Endothelial cell of umbilical vein (primary cell): ENCODE measurements at regions not wholly inside any gene's neighbourhood (a gene's known extent, or its start where the extent isn't known, plus 50 kb on each side); places are given as distances from the start of the nearest gene placed in this dataset.

ENCODE experiments used
- BruUV-seq: library from RNA; stranded (reverse); fragments of 400-500 nt; replicated peaks from 2 replicates; lab custom pipeline; 2021; lab: Mats Ljungman, UMichigan
- CTCF ChIA-PET: fragments of 300-600, 350-600 bp; sonication (Branson Sonifier 250); formaldehyde crosslinking; loops from one replicate; lab custom pipeline; 2021; ENCODE audit warnings: antibody characterized with exemption, inconsistent platforms; lab: Charles Lee
- POLR2A ChIA-PET: fragments of 300-600, 350-600 bp; sonication (Branson Sonifier 250); formaldehyde crosslinking; loops from one replicate; lab custom pipeline; 2021; ENCODE audit warnings: antibody characterized with exemption, inconsistent platforms; lab: Charles Lee
- DNase-seq: peaks from one replicate; pipeline ENCODE4 v3.0.0-alpha.2; 2011; ENCODE audit warnings: low read depth, low spot score
- FAIRE-seq: peaks from 2 replicates; lab custom pipeline; 2011; peaks lifted over from hg19 to GRCh38; lab: Jason Lieb, UNC
- H2AFZ ChIP-seq: 2 replicates; pipeline ENCODE4 v1.6.0; 2012; ENCODE audit warnings: low read depth, low read length, control low read depth, inconsistent platforms
- H3K27ac ChIP-seq: 2 replicates; pipeline ENCODE4 v1.5.1; 2011; ENCODE audit warnings: low read depth, mild to moderate bottlenecking, control low read depth, low read length, moderate library complexity; ENCODE audit not compliant: insufficient read depth
- H3K27me3 ChIP-seq, 2 experiments: 2 replicates each; pipeline versions ENCODE4 v1.6.0 to v1.6.1; 2011; ENCODE audit warnings: low read length in 2 of 2, mixed read lengths in 1 of 2; ENCODE audit not compliant: control insufficient read depth in 2 of 2, insufficient read depth in 2 of 2
- H3K36me3 ChIP-seq, 2 experiments: 2 replicates in 1 of 2; 3 replicates in 1 of 2; pipeline ENCODE4 v1.5.1; 2011; ENCODE audit warnings: low read length in 2 of 2, mild to moderate bottlenecking in 1 of 2, moderate library complexity in 1 of 2; ENCODE audit not compliant: control insufficient read depth in 2 of 2, insufficient read depth in 2 of 2; ENCODE audit errors: extremely low read depth in 1 of 2
- H3K4me1 ChIP-seq: 3 replicates; pipeline ENCODE4 v1.5.1; 2011; ENCODE audit warnings: mild to moderate bottlenecking, low read length; ENCODE audit not compliant: control insufficient read depth, insufficient read depth; ENCODE audit errors: extremely low read depth
- H3K4me2 ChIP-seq: 2 replicates; pipeline ENCODE4 v1.6.1; 2011; ENCODE audit warnings: low read length, control low read depth, mixed read lengths; ENCODE audit not compliant: insufficient read depth
- H3K4me3 ChIP-seq, 3 experiments: fragments of 200-600 bp in 1 of 3; sonication (generic), shearing (Covaris generic) in 1 of 3; replicated peaks in 1 of 3; 2 replicates each; pipeline ENCODE4 v1.5.1; 2011 to 2016; ENCODE audit warnings: control low read depth in 3 of 3, low read length in 3 of 3, mild to moderate bottlenecking in 2 of 3, inconsistent platforms in 1 of 3, low read depth in 1 of 3, moderate library complexity in 1 of 3; ENCODE audit not compliant: insufficient read depth in 1 of 3
- H3K79me2 ChIP-seq: 2 replicates; pipeline ENCODE4 v1.6.0; 2012; ENCODE audit warnings: low read length, inconsistent platforms; ENCODE audit not compliant: control insufficient read depth, insufficient read depth
- H3K9ac ChIP-seq: replicated peaks from 2 replicates; pipeline ENCODE3; 2011; ENCODE audit warnings: low read length, control low read depth; ENCODE audit not compliant: insufficient read depth; ENCODE audit errors: extremely low read depth
- H3K9me1 ChIP-seq: replicated peaks from 3 replicates; pipeline ENCODE4 v1.6.0; 2011; ENCODE audit warnings: mild to moderate bottlenecking, low read length; ENCODE audit not compliant: control insufficient read depth, insufficient read depth; ENCODE audit errors: extremely low read depth
- H3K9me3 ChIP-seq: replicated peaks from 2 replicates; pipeline ENCODE4 v1.5.1; 2012; ENCODE audit warnings: low read length, inconsistent platforms; ENCODE audit not compliant: control insufficient read depth, insufficient read depth
- H4K20me1 ChIP-seq: replicated peaks from 2 replicates; pipeline ENCODE3; 2011; ENCODE audit warnings: mild to moderate bottlenecking, low read length; ENCODE audit not compliant: control insufficient read depth, insufficient read depth; ENCODE audit errors: extremely low read depth
- CTCF ChIP-seq, 2 donors: IDR thresholded peaks; 1 replicate in 1 of 2; 2 replicates in 1 of 2; pipeline ENCODE4 v1.5.1; 2011; ENCODE audit warnings: low read length in 2 of 2, mild to moderate bottlenecking in 2 of 2, moderate library complexity in 2 of 2, control low read depth in 1 of 2, inconsistent platforms in 1 of 2, low read depth in 1 of 2; ENCODE audit not compliant: insufficient read depth in 1 of 2; ENCODE audit errors: extremely low read depth in 1 of 2
- EZH2 ChIP-seq: IDR thresholded peaks from 2 replicates; pipeline ENCODE4 v1.6.1; 2012; ENCODE audit warnings: borderline replicate concordance, low read depth, mild to moderate bottlenecking, moderate library complexity, low read length, inconsistent platforms; ENCODE audit not compliant: severe bottlenecking
- FOS ChIP-seq: IDR thresholded peaks from 2 replicates; pipeline ENCODE4 v1.6.1; 2011; ENCODE audit warnings: mild to moderate bottlenecking, low read length, moderate library complexity, borderline replicate concordance; ENCODE audit not compliant: insufficient read depth
- GATA2 ChIP-seq: IDR thresholded peaks from 2 replicates; pipeline ENCODE4 v1.7.0; 2011; ENCODE audit warnings: low read depth, mild to moderate bottlenecking, moderate library complexity, mixed read lengths, low read length; ENCODE audit not compliant: insufficient read length, insufficient read depth
- JUN ChIP-seq: IDR thresholded peaks from 2 replicates; pipeline ENCODE4 v1.6.1; 2011; ENCODE audit warnings: borderline replicate concordance, low read depth; ENCODE audit not compliant: insufficient read length, insufficient read depth
- MAX ChIP-seq: IDR thresholded peaks from 2 replicates; pipeline ENCODE4 v1.6.1; 2011; ENCODE audit not compliant: insufficient read depth, insufficient read length
- MYC ChIP-seq: IDR thresholded peaks from one replicate; pipeline ENCODE4 v1.6.1; 2011; ENCODE audit warnings: mild to moderate bottlenecking, low read depth, low read length
- POLR2A ChIP-seq: IDR thresholded peaks from 2 replicates; pipeline ENCODE4 v1.6.1; 2012; ENCODE audit warnings: low read depth, mild to moderate bottlenecking, control low read depth, low read length
- POLR2AphosphoS5 ChIP-seq: IDR thresholded peaks from 2 replicates; pipeline ENCODE4 v1.6.1; 2012; ENCODE audit warnings: low read depth, mild to moderate bottlenecking, control low read depth, low read length, moderate library complexity; ENCODE audit not compliant: insufficient read depth
- dilution Hi-C: fragments of 300-500 bp; cut with MboI; formaldehyde crosslinking; loops from one replicate; pipeline ENCODE4 v1.15.0; 2019; ENCODE audit warnings: low sequenced_read_pairs; ENCODE audit not compliant: extremely low pct_ligation_motif_present
- intact Hi-C: fragments of 100-400 bp; cut with micrococcal nuclease; formaldehyde crosslinking; loops from one replicate; pipeline ENCODE4 v1.10.0; 2022

- dilution Hi-C loops, result no loop called here
- Histone ChIP-seq H3K9me3 (no peaks in the 10 kb centered on the region), H3K27me3 (no peaks in the 10 kb centered on the region), H3K79me2 (no peaks in the 10 kb centered on the region), H3K9ac (no peak overlapping the region), H3K4me3 (no peak overlapping the region), H3K36me3 (no peaks in the 10 kb centered on the region), H3K27ac (no peak overlapping the region), H2AFZ (no peak overlapping the region), H3K4me2 (no peak overlapping the region), H3K4me1 (peaks cover 18% of the 10 kb centered on the region), H3K9me1 (no peaks in the 10 kb centered on the region), H4K20me1 (no peaks in the 10 kb centered on the region)
- DNase-seq (no peak), FAIRE-seq (no peak)
- CTCF ChIA-PET, result interaction anchor here (1.3 to 1.4 kb wide), 2 partner anchors 15 to 82 kb away, joined by 3 to 4 read pairs; no protein-coding TSS in a partner anchor
- BruUV-seq, result no TSS peak
- no peak for TF ChIP-seq EZH2
- no peak for TF ChIP-seq POLR2AphosphoS5
- no peak for TF ChIP-seq JUN
- no peak for TF ChIP-seq MYC
- TF ChIP-seq CTCF (IDR thresholded peaks at IDR 0.05; ENCODE audit: extremely low read depth in 1 of 2, insufficient read depth in 1 of 2, low read depth in 1 of 2, low read length in 2 of 2), result no peak
- no peak for TF ChIP-seq POLR2A
- no peak for TF ChIP-seq FOS
- TF ChIP-seq MAX, result no peak
- no peak for TF ChIP-seq GATA2
- intact Hi-C loops, result no loop called here
- POLR2A ChIA-PET, result no interaction called here
Measured at GRCh38 chr15:70503073-70503745, 260.1 kb downstream of the UACA start.
